CD4-positive, alpha-beta T cell treated with Interleukin-12 subunit alpha and Interleukin-12 subunit beta, for 1 hour (primary cell): ENCODE measurements at regions not wholly inside any gene's neighbourhood (a gene's known extent, or its start where the extent isn't known, plus 50 kb on each side); places are given as distances from the start of the nearest gene placed in this dataset.
"Not testable (repeated sequence)": the region's sequence is repeated elsewhere in the genome, so short reads cannot be mapped to it uniquely, and the experiment has no call there.

ENCODE experiments used
- DNase-seq: peaks from one replicate; pipeline ENCODE4 v3.0.0-alpha.2; 2020

DNA sequence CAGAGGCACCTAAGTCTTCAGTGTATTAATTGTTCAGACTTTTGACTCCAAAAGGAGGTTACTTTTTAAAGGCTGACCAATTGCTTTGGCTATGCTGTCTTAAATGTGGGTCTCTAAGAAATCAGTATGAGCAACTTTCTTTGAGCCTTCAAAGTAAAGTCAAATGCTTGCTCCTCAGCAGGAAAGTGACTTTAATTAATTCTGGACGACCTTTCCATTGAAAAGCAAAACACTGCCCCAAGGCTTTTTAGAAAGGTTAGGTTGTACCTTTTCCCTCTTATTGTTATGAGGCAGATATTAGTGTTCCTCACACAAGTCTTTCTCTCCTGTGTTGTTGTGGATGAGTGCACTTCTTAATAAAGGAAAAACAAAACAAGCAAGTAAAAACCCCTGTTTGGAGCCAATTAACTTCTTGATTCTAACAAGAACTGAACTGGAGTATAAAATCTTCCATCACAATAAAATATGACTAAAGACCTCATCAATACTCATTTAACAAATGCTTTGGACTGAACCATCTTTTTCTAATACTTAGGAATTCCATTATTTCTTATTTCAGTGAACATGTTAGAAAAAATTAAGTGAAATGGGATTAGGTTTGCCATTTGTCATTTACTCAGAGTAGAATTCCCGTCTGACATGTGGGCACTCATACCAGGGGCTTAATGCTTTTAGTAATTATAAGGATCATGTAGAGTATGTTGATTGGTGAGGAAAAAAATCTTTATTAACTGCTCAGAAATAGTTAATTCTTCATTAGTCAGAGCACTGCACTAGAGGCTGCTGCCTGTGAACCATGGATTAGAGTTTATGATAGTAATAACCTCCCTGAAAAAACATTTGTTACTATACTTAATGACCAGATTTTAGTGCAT lies 159.1 kb upstream of the ZNF608 start:
- DNase-seq, result no peak

DNA sequence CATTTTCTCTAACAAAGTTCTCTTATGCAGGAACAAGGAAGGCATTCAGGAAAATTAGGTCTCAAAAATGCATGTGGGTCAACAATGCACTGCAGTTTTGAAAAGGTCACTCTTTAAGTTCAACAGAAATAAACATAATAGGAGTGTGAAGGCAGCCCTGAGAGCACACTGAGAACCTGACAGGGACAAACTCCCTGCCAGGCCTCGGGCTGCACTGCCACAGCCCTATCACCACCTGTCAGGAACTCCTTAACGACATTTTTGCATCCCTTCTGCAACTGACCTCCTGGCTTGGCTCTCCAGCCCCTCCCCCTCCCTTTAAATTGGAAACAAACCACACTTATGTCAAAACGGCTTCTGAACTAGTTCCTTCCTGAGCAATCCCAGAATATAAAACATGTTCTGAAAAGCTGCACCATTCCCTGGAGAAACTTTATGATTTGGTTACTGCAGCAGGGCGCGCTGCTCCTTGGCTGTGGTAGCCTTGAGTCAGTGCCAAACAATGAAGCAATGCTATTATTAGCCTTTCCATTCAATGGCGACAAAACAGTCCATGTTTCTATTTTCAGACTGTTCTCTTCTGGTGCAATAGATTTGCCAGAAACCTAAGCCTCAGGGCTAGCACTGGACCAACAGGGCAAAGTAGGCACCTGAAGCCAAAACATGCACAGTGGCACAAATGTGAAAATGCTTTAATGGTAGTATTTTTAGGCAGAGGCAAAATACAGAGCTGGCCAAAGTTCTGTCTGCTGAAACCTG lies 160.1 kb upstream of the ZNF608 start:
- no peak for DNase-seq

DNA sequence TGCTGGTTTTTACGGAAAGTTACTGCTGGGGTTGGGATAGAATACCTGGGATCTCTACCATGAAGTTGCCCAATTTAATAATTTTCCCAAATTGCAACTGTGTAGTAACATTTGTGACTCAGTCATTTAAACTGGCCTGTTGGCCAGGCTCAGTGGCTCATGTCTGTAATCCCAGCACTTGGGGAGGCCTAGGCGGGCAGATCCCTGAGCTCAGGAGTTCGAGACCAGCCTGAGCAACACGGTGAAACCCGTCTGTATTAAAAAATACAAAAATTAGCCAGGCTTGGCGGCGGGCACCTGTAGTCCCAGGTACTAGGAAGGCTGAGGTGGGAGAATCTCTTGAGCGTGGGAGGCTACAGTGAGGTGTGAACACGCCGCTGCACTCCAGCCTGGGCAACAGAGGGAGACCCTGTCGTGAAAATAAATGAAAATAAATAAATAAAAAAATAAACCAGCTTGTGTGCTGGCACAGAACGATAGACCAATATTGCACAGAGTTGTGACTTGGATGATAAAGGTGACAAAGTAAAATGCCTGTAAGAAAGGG lies 160.7 kb upstream of the ZNF608 start:
- no peak for DNase-seq

DNA sequence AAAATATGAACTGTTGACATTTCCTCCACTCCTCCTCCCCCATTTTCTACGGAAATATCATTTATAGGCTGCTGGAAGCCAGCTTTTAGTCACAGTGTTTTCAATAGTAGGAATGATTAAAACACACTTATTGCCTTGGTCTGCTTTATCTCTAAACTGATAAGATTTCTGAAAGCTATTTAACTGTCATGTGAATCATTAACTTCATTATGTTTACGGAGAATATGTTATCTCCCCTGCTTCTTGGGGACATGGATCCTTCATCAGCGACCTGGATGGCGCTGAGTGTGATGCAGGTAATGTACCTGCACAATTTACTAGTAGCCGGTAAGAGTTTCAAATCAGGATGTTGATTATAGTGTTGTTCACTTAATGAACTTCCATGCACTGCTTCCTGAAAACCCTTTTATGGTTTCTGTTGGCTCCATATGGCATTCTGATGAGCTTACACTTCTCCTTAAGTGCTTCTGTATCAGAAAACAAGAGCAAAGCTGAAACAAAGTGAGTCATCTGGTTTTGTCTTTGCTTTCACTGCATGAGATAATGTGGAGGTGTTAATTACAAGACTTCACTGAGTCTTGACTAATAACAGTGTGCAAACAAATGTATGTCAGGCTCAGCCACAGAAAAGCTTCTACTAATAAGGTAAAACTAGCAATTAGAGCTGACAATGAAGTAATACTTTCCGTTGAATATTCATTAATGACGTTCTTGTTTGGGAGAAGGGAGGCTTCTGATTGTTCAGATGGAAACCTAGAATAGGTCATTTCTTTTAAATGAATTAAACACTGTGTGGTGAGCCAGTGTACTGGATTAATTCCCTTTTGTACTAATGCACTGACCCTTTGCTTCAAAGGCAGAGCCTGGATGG lies 162.4 kb upstream of the ZNF608 start:
- DNase-seq, result no peak

DNA sequence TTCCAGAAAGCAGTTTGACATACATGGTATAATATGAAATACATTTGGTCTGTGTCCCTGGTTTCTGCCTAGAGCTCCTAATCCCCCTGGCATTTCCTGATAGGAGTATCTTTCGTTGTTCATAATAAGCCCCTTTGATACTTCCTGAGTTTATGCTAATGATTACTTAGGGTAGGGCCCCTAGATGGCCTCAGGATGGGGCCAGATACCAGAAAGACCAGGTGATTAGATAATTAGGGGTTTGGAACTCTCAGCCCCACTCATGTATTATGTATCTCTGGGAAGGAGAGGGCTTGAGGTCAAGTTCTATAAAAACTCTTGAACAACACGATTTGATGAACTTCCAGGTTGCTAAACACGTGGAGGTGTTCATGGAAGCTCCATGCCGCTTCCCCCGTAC lies 163.3 kb upstream of the ZNF608 start:
- DNase-seq, result no peak

DNA sequence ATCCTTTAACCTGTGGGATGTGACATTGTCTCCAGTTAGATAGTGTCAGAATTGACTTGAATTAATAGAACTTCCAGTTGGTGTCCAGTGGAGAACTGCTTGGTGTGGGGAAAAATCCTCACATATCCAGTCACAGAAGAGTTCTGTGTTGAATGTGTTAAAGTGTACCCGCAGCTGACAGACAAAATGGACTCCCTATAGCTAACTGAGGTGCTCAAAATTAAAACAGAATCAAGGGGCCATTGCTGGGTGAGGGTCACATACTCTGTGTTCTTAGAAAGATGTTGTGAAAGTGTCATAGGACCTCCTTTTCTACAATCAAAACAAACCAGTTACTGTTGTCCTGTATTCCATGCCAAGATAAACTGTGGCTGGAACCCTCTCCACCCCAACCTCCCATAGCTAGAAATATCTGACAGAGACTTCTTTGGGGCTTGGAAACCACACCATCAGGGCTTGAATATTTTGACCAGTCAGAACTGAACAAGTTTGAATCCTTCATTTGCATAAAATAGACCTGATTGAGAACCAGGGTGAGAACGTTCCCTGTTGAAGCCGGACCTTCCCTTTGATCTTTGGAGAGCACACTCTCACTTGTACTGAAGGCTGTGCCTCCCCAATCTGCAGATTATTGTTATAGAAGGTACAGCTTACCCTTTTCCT lies 164.0 kb upstream of the ZNF608 start:
- DNase-seq, result no peak

DNA sequence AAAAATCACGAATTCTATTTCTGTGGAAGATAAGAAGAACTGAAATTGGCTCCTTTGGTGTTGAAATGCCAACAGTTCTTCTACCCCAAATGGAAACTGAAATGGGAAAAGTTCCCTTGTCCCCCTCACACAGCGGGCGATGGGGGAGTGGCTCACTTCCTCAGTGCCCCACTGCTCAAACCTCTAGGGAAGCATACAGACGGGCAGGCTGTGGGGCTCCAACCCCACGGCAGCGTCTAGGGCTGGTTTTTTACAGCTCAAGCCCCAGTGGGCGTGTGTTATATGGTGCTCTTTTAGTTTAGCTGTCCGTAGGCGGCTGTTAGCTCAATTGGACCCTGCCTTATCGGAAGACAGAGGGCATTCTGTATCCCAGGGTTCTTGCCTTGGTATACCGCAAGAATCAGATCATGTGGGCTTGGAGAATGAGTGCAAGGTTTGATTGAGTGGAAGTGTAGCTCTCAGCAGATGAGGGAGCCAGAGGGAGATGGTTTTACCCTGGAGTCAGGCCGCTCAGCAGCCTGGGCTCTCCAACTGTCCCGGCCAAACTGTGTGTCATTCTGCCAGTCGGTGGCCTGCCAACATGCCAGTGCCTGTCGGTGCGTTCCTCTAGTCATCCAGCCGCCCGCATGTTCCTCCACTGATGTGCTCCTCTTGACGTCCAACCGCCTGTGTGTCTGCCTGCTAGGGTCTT lies 166.3 kb upstream of the ZNF608 start:
- no peak for DNase-seq

DNA sequence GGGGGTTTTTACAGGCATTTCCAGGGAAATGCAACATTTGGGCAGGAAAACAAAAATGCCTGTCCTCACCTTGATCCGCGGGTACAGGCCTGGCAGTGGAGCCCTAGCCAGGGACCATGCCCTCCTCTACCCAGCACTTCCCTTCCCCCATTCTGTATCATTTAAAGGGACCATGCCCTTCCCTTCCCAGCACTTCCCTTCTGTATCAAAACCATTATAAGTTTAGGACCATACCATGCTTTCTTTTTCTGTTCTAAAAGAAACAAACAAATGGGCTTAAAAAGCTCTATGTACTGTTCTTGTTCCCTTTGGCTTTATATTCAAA lies 166.9 kb upstream of the ZNF608 start:
- no peak for DNase-seq

DNA sequence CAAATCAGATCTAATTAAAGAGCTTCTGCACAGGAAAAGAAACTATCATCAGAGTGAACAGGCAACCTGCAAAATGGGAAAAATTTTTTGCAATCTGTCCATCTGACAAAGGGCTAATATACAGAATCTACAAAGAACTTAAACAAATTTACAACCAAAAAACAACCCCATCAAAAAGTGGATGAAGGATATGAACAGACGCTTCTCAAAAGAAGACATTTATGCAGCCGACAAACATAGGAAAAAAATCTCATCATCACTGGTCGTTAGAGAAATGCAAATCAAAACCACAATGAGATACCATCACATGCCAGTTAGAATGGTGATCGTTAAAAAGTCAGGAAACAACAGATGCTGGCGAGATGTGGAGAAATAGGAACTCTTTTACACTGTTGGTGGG lies 169.9 kb upstream of the ZNF608 start:
- not testable (repeated sequence) for DNase-seq

DNA sequence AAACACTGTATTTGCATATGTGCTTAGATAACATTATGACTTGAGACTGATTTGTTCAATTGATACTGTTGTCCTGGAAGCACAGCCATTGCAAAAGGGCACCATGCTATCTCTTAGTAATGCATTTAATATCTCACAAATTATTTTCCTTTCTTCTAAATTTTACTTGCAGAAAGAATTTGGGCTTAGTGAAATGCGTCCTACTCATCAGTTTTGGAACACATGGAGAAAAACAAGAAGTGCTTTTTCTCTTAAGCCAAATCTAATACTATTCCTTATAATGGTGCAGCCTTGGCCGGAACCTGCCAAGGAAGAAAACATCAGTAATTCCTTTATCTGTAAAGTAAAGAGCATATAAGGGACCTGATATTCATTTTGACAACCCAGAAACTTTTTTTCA lies 172.2 kb upstream of the ZNF608 start:
- no peak for DNase-seq

DNA sequence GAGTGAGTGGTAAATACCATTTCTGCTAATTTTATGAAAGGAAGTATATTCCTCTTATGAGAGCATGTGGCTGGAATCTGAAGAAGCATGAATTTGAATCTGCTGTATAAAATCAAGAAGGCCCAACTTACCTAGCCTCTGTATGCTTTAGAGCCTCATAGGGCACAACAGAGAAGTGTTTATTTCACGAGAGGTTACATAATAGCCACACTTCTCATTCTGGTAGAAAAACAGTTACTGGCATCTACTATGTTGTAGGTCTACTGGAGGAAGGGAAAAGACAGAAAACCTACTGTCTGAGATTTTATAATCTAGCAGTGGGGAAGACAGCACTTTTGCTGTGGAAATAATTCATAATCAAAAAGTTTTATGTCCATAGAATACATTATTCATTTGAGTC lies 172.6 kb upstream of the ZNF608 start:
- DNase-seq, result no peak

DNA sequence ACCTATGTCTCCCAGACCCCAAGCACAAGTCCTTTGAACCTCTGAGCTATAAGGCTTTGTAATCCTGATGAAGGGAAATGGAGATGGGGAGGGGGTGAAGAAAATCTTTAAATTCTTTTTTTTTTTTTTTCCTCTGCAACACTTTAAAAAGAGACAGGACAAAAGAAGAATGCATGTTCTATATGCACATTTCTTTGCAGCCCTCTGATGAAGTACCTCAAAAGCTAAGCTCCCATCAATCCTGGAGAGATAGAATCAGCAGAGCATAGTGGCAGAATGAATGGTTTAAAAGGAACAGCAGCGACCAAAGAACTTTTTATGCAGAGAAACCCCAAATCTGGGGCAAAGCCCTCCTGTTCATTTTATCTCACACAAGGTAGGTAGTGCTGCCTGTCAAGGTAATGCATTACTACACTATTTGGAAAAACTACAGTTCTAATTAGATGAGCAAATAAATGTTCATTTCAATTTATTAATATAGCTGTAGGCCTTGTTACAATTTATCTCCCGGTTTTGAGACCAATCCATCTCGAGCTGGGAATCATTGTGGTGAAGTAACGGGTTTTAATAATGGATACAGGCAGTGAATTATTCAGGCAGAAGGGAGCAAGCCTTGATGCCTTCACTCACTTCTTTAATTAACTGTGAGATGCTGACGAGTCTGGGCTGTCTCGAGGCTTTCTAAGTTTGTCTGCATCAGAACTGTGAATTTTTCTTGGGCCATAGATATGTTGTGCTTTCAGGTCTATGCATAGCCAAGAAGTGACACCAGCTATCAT lies 173.5 kb upstream of the ZNF608 start:
- no peak for DNase-seq

DNA sequence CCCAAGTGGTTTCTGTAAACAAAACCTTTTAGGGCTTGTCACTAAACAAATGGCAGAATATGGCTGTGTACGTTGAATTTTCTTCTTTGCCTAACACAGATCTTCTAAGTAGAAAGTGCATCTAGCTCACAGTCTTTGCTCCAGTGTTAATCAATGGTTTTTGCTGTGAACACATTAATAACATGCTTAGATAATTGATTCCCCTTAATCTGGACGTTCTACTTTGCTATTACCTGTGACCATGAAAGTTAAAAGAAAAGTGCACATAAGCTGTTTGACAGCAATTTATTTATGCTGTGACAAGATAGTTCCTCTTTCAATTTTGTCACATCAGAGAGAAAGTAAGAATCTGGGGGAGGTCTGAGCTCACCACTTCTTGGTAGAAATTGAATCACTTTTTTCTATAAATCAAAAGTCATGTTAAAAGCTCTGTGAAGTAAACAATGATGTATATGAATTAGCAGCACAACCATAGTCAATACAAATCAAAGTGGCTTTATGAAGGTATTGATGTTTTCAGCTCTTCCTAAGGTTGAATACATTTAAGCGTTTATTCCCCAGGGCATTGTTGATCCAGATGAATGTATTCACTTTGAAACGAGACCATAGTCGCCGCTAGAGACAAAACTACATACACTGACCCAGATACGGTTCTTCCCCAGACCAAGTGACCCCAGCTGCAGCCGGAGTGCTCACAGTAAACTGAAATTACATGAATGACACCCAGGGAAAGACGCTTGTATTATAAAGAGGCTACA lies 174.6 kb upstream of the ZNF608 start:
- DNase-seq, result no peak

DNA sequence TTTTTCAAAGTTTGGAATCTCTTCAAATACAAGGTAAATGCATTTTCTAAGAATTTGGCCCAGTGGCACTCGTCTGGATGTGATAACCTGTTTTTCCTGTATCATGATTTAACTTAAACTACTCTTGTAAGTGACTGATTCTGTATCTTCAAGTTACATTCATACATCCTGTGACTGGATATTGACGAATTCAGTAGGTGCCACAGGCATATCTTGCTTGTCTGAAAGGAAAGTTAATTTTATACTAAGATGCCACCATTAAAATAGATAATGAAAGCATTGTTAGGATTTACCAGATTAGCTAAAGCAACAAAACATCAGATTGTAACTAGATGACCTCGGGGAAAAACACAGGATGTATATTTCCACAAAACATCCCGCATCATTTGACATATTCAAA lies 175.3 kb upstream of the ZNF608 start:
- no peak for DNase-seq

DNA sequence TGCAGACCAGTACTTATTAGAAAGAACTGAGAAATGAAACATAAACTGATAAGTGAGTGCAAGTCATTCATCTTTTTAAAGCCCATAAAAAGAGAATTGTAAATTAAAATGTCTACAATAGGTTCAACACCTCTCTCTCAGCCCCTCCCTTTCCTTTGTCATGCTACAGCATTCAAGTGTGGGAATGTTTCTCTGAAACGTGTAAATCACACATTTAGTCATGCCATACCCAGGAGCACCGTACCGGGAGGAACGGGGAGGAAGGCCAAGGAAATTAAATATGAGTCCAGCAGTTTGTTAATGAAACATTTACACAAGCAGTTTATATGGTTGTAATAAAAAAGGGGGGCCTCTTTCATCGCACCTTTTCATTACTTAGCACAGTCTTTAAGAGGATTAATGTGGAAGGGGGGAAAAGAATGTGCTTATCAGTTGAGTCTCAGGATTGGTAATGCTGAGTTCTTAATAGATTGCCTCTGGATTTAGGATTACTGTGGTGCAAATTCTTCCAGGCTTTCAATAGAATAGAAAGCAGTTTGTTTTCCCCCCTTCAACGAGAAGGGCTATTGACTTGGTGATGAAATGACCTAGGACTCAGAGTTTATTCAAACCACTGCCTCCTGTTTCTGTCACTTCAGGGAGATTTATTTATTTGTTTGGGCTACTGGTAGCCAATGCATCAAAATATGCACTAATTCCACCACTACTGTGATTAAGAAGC lies 176.0 kb upstream of the ZNF608 start:
- DNase-seq, result no peak

DNA sequence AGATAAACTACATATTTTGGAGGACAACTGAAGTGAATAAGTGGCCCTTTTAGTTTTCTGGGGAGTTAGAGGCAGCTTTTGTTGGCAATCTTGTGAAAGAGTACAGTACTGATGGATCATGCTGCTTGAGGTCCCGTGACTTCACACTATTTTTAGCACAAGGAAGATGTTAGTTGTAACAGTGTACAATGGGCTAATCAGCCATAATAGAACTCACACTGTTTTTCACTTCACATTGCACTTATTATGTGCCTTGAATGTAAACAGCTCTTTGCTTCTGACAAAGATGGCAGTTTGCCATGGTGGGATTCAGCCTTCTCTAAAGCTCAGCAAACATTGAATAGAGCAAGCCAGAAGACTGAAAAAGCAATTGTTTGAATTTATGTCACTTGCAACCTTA lies 176.7 kb upstream of the ZNF608 start:
- no peak for DNase-seq

DNA sequence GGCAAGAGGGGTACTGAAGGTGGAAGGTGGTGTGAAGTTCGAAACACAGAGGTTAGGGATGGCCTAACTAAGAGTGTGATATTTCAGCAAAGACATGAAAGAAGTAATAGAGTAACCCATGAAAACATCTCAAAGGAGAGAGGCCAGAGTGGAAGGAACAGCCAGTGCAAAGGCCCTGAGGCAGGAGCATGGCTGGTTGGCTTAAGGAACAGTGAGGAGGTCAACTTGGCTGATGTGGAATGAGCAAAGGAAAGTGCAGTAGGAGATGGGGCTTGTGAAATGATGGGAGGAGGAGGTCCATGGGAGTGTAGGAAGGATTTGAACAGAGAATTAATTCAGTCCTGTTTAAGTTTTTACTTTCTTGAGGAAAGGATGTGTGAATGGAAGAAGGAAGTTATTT lies 178.3 kb upstream of the ZNF608 start:
- no peak for DNase-seq

DNA sequence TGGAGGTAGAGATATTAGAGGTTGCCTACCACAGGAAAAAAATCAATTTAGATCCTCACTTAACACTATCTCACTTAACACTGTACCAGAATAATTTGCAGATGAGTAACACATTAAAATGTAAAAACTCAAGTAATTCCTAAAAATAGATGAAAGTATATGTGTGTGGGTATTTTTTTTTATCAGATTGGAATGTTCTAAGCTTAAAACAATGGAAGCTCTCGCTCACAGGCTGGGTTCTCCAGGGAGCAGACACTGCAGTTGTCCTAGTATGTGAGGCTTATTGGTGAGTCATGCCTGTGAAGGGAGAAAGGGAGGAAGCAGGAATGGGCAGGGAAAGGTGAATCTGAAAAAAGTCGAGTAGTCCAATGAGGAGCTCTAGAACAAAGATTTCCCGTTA lies 181.3 kb upstream of the ZNF608 start:
- DNase-seq, result no peak

DNA sequence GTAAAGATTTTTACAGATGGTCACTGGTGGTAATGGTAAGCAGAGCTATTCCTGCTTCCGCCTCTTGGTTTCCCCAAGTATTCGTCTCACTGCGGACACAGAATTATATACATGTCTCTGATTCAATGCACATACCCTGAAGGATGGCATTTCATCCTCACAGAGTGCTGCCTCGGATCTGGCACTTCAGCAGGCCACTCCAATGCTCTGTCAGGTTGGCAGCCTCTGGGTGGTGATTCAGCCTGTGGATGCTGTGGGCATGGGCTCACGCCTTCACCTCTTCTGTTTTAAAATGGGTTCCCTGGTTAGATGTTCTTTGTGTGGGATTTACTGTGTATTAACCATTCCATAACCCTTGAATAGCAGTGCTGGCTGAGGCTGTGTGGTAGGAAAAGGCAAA lies 182.6 kb upstream of the ZNF608 start:
- DNase-seq, result no peak
